Activated T-cell treated with anti-CD3 and anti-CD28 coated beads for 48 hours (primary cell): ENCODE measurements at regions not wholly inside any gene's neighbourhood (a gene's known extent, or its start where the extent isn't known, plus 50 kb on each side); places are given as distances from the start of the nearest gene placed in this dataset.
"Not testable (repeated sequence)": the region's sequence is repeated elsewhere in the genome, so short reads cannot be mapped to it uniquely, and the experiment has no call there.

Source experiments
- DNase-seq: peaks from one replicate; pipeline ENCODE4 v3.0.0-alpha.2; 2020; ENCODE audit warnings: low read depth

- no peak for DNase-seq
Observed at GRCh38 chr6:156280065-156280464, 497.1 kb upstream of the ARID1B start.

- DNase-seq, result no peak
Observed at GRCh38 chr6:156279261-156279969, 497.8 kb upstream of the ARID1B start.

- DNase-seq, result no peak
Observed at GRCh38 chr6:156273065-156273711, 504.0 kb upstream of the ARID1B start.

- DNase-seq, result peak; percentile 9
Observed at GRCh38 chr6:156269751-156270369, 507.3 kb upstream of the ARID1B start.

- no peak for DNase-seq
Observed at GRCh38 chr6:156268849-156269248, 508.3 kb upstream of the ARID1B start.

GRCh38 chr6:156262014-156262413 is 515.2 kb upstream of the ARID1B start:
- no peak for DNase-seq

- no peak for DNase-seq
Observed at GRCh38 chr6:156260815-156261214, 516.4 kb upstream of the ARID1B start.

- no peak for DNase-seq
Observed at GRCh38 chr6:156258981-156259380, 518.2 kb upstream of the ARID1B start.

GRCh38 chr6:156256161-156256560 is 521.0 kb upstream of the ARID1B start:
- no peak for DNase-seq

- DNase-seq, result no peak
Observed at GRCh38 chr6:156254240-156254639, 522.9 kb upstream of the ARID1B start.

- peak; percentile 6 for DNase-seq
Observed at GRCh38 chr6:156250593-156250992, 526.6 kb upstream of the ARID1B start.

GRCh38 chr6:156242206-156242605 is 535.0 kb upstream of the ARID1B start:
- no peak for DNase-seq

- DNase-seq, result no peak
Observed at GRCh38 chr6:156231026-156231765, 546.0 kb upstream of the ARID1B start.

- DNase-seq, result no peak
Observed at GRCh38 chr6:156219973-156220372, 557.2 kb upstream of the ARID1B start.

- DNase-seq, result no peak
Observed at GRCh38 chr6:156205678-156206077, 571.5 kb upstream of the ARID1B start.

- DNase-seq, result no peak
Observed at GRCh38 chr6:156199182-156199581, 578.0 kb upstream of the ARID1B start.

GRCh38 chr6:156197513-156197912 is 579.7 kb upstream of the ARID1B start:
- DNase-seq, result no peak

GRCh38 chr6:156194981-156195380 is 582.2 kb upstream of the ARID1B start:
- no peak for DNase-seq

- no peak for DNase-seq
Observed at GRCh38 chr6:156193381-156193780, 583.8 kb upstream of the ARID1B start.

- DNase-seq, result no peak
Observed at GRCh38 chr6:156191895-156192294, 585.3 kb upstream of the ARID1B start.

- not testable (repeated sequence) for DNase-seq
Observed at GRCh38 chr6:156191390-156191789, 585.8 kb upstream of the ARID1B start.

GRCh38 chr6:156190270-156190669 is 586.9 kb upstream of the ARID1B start:
- no peak for DNase-seq

GRCh38 chr6:156189714-156190113 is 587.5 kb upstream of the ARID1B start:
- no peak for DNase-seq
